ENCODE measurements at regions not wholly inside any gene's neighbourhood (a gene's known extent, or its start where the extent isn't known, plus 50 kb on each side); places are given as distances from the start of the nearest gene placed in this dataset.

GRCh38 chr2:23083966-23084365, 301.0 kb upstream of the KLHL29 start:
- TF ChIP-seq KDM1A (IDR thresholded peaks at IDR 0.05; ENCODE audit: low read depth) (no peak), HOXB13 (CRISPR knock-in tag; IDR thresholded peaks at IDR 0.05; ENCODE audit: low read depth) (no peak), NR3C1 (IDR thresholded peaks at IDR 0.05) (no peak), CTCF (IDR thresholded peaks at IDR 0.05) (no peak), MAX (IDR thresholded peaks at IDR 0.05) (no peak), USF2 (IDR thresholded peaks at IDR 0.05) (no peak), HMGXB4 (CRISPR knock-in tag; IDR thresholded peaks at IDR 0.05; ENCODE audit: borderline replicate concordance) (no peak), JUNB (IDR thresholded peaks at IDR 0.05) (no peak), EP300 (IDR thresholded peaks at IDR 0.05) (no peak), NFE2L2 (conservative IDR thresholded peaks at IDR 0.05; ENCODE audit: low read length) (no peak), REST (IDR thresholded peaks at IDR 0.05) (no peak)
